OCI-LY1 (cell line): ENCODE measurements at regions not wholly inside any gene's neighbourhood (a gene's known extent, or its start where the extent isn't known, plus 50 kb on each side); places are given as distances from the start of the nearest gene placed in this dataset.

ENCODE experiments used
- EZH2 ChIP-seq: fragments of 200-600 bp; sonication (generic), shearing (Covaris generic); IDR thresholded peaks from 2 replicates; pipeline ENCODE4 v1.8.0; 2017; ENCODE audit warnings: borderline replicate concordance, mixed run types, mild to moderate bottlenecking, antibody characterized with exemption, low read length, moderate library complexity, mixed read lengths
- TF ChIP-seq, protein P1 (sequence below): fragments of 200-600 bp; sonication (generic), shearing (Covaris generic); IDR thresholded peaks from 2 replicates; pipeline ENCODE4 v1.5.1; 2017; ENCODE audit warnings: mild to moderate bottlenecking, antibody characterized with exemption, low read length, moderate library complexity, mixed read lengths

DNA sequence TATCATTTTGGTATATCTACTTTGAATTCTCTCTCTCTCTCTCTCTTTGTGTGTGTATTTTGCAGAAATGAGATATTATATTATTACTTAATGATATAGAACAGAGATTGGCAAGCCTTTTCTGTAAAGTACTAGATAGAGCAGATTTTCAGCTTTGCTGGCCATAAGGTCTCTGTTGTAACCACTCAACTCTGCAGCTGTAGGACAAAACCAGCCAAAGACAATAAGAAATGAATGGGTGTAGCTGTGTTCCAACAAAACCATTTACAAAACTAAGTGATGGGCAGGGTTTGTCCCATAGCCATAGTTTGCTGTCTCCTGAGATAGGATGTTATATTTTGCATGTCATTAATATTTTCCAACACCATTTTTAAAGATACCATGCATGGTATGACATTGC, 91.2 kb upstream of the TSHZ2 start:
- TF ChIP-seq, protein P1, sequence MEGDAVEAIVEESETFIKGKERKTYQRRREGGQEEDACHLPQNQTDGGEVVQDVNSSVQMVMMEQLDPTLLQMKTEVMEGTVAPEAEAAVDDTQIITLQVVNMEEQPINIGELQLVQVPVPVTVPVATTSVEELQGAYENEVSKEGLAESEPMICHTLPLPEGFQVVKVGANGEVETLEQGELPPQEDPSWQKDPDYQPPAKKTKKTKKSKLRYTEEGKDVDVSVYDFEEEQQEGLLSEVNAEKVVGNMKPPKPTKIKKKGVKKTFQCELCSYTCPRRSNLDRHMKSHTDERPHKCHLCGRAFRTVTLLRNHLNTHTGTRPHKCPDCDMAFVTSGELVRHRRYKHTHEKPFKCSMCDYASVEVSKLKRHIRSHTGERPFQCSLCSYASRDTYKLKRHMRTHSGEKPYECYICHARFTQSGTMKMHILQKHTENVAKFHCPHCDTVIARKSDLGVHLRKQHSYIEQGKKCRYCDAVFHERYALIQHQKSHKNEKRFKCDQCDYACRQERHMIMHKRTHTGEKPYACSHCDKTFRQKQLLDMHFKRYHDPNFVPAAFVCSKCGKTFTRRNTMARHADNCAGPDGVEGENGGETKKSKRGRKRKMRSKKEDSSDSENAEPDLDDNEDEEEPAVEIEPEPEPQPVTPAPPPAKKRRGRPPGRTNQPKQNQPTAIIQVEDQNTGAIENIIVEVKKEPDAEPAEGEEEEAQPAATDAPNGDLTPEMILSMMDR: no peak
- no peak for TF ChIP-seq EZH2
